KMS-11 (cell line): ENCODE measurements at regions not wholly inside any gene's neighbourhood (a gene's known extent, or its start where the extent isn't known, plus 50 kb on each side); places are given as distances from the start of the nearest gene placed in this dataset.

Source experiments
- H2AFZ ChIP-seq: fragments of 200-600 bp; sonication (generic); 2 replicates; pipeline ENCODE4 v1.6.1; 2016; ENCODE audit warnings: antibody characterized with exemption, mixed run types, low read depth
- H3K27ac ChIP-seq: fragments of 200-600 bp; sonication (generic); 2 replicates; pipeline ENCODE4 v1.6.1; 2016; ENCODE audit warnings: mild to moderate bottlenecking, mixed run types
- H3K27me3 ChIP-seq: fragments of 200-600 bp; sonication (generic); 2 replicates; pipeline ENCODE4 v1.6.1; 2017; ENCODE audit warnings: mild to moderate bottlenecking, low read depth, mixed run types, moderate library complexity; ENCODE audit not compliant: insufficient read depth
- H3K36me3 ChIP-seq: fragments of 200-600 bp; sonication (generic); 2 replicates; pipeline ENCODE4 v1.6.1; 2017; ENCODE audit warnings: mild to moderate bottlenecking, mixed run types; ENCODE audit not compliant: insufficient read depth
- H3K4me1 ChIP-seq: fragments of 200-600 bp; sonication (generic); 2 replicates; pipeline ENCODE4 v1.6.1; 2016; ENCODE audit warnings: mild to moderate bottlenecking, low read depth, mixed run types; ENCODE audit not compliant: poor library complexity, severe bottlenecking
- H3K4me2 ChIP-seq: fragments of 200-600 bp; sonication (generic); 2 replicates; pipeline ENCODE4 v1.7.0; 2016; ENCODE audit warnings: mild to moderate bottlenecking, mixed run types
- H3K4me3 ChIP-seq: fragments of 200-600 bp; sonication (generic); IDR thresholded peaks from 2 replicates; pipeline ENCODE4 v1.6.1; 2017; ENCODE audit warnings: low read depth, low read length, mixed read lengths; ENCODE audit not compliant: insufficient read depth
- H3K79me2 ChIP-seq: fragments of 200-600 bp; sonication (generic); 2 replicates; pipeline ENCODE4 v1.6.1; 2016; ENCODE audit warnings: low read depth, mixed run types; ENCODE audit not compliant: insufficient read depth
- H3K9ac ChIP-seq: fragments of 200-600 bp; sonication (generic); 2 replicates; pipeline ENCODE4 v1.6.1; 2016; ENCODE audit warnings: mild to moderate bottlenecking, mixed run types
- H4K20me1 ChIP-seq: fragments of 200-600 bp; sonication (generic); 2 replicates; pipeline ENCODE4 v1.6.1; 2016; ENCODE audit warnings: mild to moderate bottlenecking, mixed run types; ENCODE audit not compliant: insufficient read depth
- TF ChIP-seq, protein P1 (sequence below): fragments of 200-600 bp; sonication (generic); conservative IDR thresholded peaks from 2 replicates; pipeline ENCODE4 v1.6.1; 2017; ENCODE audit warnings: low read depth, mild to moderate bottlenecking, antibody characterized with exemption, low read length, moderate library complexity, mixed read lengths

DNA sequence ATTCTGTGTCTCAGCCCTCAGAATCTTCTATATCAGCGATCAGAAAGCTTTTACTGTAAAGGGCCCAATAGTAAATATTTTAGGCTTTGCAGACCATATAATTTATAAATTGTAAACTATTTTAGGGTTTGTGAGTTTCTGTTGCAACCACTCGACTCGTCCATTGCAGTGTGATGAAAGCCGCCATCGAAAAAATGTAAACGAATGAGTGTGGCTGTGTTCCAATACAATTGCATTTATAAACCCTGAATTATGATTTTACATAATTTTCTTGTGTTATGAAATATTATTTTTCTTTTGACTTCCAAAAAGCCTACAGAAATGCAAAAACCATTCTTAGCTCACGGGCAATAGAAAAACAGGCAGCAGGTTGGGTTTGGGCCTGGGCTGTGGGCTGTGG lies 62.5 kb upstream of the ADO start:
- no peaks in the 10 kb centered on the region for H3K27me3 ChIP-seq
- no peak overlapping the region for H3K27ac ChIP-seq
- no peak overlapping the region for H3K4me2 ChIP-seq
- no peak overlapping the region for H2AFZ ChIP-seq
- no peaks in the 10 kb centered on the region for H3K79me2 ChIP-seq
- TF ChIP-seq, protein P1, sequence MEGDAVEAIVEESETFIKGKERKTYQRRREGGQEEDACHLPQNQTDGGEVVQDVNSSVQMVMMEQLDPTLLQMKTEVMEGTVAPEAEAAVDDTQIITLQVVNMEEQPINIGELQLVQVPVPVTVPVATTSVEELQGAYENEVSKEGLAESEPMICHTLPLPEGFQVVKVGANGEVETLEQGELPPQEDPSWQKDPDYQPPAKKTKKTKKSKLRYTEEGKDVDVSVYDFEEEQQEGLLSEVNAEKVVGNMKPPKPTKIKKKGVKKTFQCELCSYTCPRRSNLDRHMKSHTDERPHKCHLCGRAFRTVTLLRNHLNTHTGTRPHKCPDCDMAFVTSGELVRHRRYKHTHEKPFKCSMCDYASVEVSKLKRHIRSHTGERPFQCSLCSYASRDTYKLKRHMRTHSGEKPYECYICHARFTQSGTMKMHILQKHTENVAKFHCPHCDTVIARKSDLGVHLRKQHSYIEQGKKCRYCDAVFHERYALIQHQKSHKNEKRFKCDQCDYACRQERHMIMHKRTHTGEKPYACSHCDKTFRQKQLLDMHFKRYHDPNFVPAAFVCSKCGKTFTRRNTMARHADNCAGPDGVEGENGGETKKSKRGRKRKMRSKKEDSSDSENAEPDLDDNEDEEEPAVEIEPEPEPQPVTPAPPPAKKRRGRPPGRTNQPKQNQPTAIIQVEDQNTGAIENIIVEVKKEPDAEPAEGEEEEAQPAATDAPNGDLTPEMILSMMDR = no peak
- H3K9ac ChIP-seq = no peak overlapping the region
- H4K20me1 ChIP-seq = no peaks in the 10 kb centered on the region
- no peak overlapping the region for H3K4me3 ChIP-seq
- no peaks in the 10 kb centered on the region for H3K4me1 ChIP-seq
- H3K36me3 ChIP-seq = no peaks in the 10 kb centered on the region

- no peak overlapping the region for H3K27ac ChIP-seq
- H3K79me2 ChIP-seq = no peaks in the 10 kb centered on the region
- no peak overlapping the region for H3K4me2 ChIP-seq
- no peaks in the 10 kb centered on the region for H4K20me1 ChIP-seq
- no peaks in the 10 kb centered on the region for H3K36me3 ChIP-seq
- no peak overlapping the region for H3K9ac ChIP-seq
- TF ChIP-seq, protein P1 = no peak
- no peaks in the 10 kb centered on the region for H3K4me1 ChIP-seq
- H3K27me3 ChIP-seq = no peaks in the 10 kb centered on the region
- H2AFZ ChIP-seq = no peak overlapping the region
- H3K4me3 ChIP-seq = no peak overlapping the region
These were observed 61.9 kb upstream of the ADO start for GRCh38 chr10:62742536-62743061.

DNA sequence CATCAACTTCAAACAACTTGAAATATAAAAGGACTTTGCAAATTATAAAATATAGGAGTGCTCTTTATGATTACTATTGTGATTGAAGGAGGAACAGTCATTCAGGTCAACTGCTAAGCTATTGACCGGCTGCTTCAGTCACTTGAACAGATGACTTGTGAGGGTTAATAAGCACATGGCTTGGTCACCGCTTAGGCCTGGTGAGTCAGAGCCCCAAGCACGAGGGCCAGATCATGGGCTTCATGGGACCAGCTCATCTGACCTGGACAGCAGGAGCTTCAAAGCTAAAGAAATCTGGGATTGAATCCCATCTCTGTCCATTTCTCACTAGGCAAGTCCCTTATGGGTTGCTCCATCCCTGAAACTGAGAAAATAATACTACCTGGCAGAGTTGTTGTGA lies 60.4 kb upstream of the ADO start:
- no peak overlapping the region for H3K4me2 ChIP-seq
- H3K4me1 ChIP-seq = no peaks in the 10 kb centered on the region
- no peak overlapping the region for H3K27ac ChIP-seq

DNA sequence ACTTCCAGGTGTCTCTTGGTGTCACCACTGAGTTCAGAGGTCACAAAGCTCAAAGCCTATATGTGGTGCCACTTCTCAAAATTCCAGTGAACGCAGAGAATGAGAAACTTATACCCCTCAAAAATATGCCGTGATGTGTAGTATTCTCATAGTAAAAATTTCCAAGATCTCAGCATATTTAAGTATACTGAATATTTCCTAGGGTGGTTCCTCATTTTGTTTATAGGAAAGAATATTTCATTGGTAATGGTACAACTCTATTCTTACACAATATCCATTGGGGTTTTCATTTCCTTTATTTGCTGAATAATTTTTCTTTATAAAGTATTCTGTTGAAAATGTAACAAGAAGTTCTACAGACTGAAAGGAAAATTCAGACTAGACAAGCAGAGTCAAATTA lies 58.9 kb upstream of the ADO start:
- no peak overlapping the region for H3K4me2 ChIP-seq
- H3K27me3 ChIP-seq = no peaks in the 10 kb centered on the region
- H3K36me3 ChIP-seq = no peaks in the 10 kb centered on the region
- H3K27ac ChIP-seq = no peak overlapping the region
- no peak overlapping the region for H3K9ac ChIP-seq
- no peaks in the 10 kb centered on the region for H4K20me1 ChIP-seq
- H3K79me2 ChIP-seq = no peaks in the 10 kb centered on the region
- no peak overlapping the region for H2AFZ ChIP-seq
- TF ChIP-seq, protein P1 = no peak
- no peak overlapping the region for H3K4me3 ChIP-seq
- H3K4me1 ChIP-seq = no peaks in the 10 kb centered on the region

More for the DNA sequence above, 60.4 kb upstream of the ADO start:
- no peaks in the 10 kb centered on the region for H3K36me3 ChIP-seq
- no peaks in the 10 kb centered on the region for H4K20me1 ChIP-seq
- no peaks in the 10 kb centered on the region for H3K79me2 ChIP-seq
- no peak overlapping the region for H2AFZ ChIP-seq
- TF ChIP-seq, protein P1 = no peak
- H3K4me3 ChIP-seq = no peak overlapping the region
- H3K27me3 ChIP-seq = no peaks in the 10 kb centered on the region
- no peak overlapping the region for H3K9ac ChIP-seq
